Astrocyte (in vitro differentiated cells and primary cell): ENCODE measurements at regions not wholly inside any gene's neighbourhood (a gene's known extent, or its start where the extent isn't known, plus 50 kb on each side); places are given as distances from the start of the nearest gene placed in this dataset.
A peak's percentile ranks its signal among the peaks of the same experiment; 100 is the strongest.

Source experiments
- DNase-seq: peaks from one replicate; pipeline ENCODE4 v3.0.0-alpha.2; 2010; ENCODE audit warnings: low read depth
- FAIRE-seq: peaks from 2 replicates; lab custom pipeline; 2011; peaks lifted over from hg19 to GRCh38; lab: Jason Lieb, UNC
- H2AFZ ChIP-seq: 2 replicates; pipeline ENCODE4 v1.6.0; 2012; ENCODE audit warnings: low read depth, low read length, inconsistent platforms
- H3K27ac ChIP-seq: 2 replicates; pipeline ENCODE4 v1.5.1; 2011; ENCODE audit warnings: low read depth, low read length, inconsistent platforms
- H3K27me3 ChIP-seq: 2 replicates; pipeline ENCODE4 v1.6.0; 2011; ENCODE audit warnings: low read length, inconsistent platforms; ENCODE audit not compliant: insufficient read depth
- H3K36me3 ChIP-seq: 2 replicates; pipeline ENCODE4 v1.5.1; 2011; ENCODE audit warnings: low read length, inconsistent platforms; ENCODE audit not compliant: insufficient read depth
- H3K4me1 ChIP-seq: 2 replicates; pipeline ENCODE4 v1.5.1; 2011; ENCODE audit warnings: low read length, inconsistent platforms; ENCODE audit not compliant: insufficient read depth
- H3K4me2 ChIP-seq: 2 replicates; pipeline ENCODE4 v1.6.0; 2012; ENCODE audit warnings: low read length, inconsistent platforms
- H3K4me3 ChIP-seq: 2 replicates; pipeline ENCODE4 v1.5.1; 2011; ENCODE audit warnings: low read depth, mild to moderate bottlenecking, low read length, inconsistent platforms; ENCODE audit not compliant: insufficient read depth
- H3K79me2 ChIP-seq: 2 replicates; pipeline ENCODE4 v1.6.0; 2012; ENCODE audit warnings: mild to moderate bottlenecking, low read length, inconsistent platforms; ENCODE audit not compliant: insufficient read depth
- H3K9ac ChIP-seq: 2 replicates; pipeline ENCODE4 v1.6.0; 2012; ENCODE audit warnings: mild to moderate bottlenecking, low read length, inconsistent platforms
- H3K9me3 ChIP-seq: 2 replicates; pipeline ENCODE4 v1.5.1; 2012; ENCODE audit warnings: low read depth, mild to moderate bottlenecking, low read length, inconsistent platforms; ENCODE audit not compliant: insufficient read depth
- H4K20me1 ChIP-seq: 2 replicates; pipeline ENCODE4 v1.6.0; 2012; ENCODE audit warnings: low read length, inconsistent platforms; ENCODE audit not compliant: insufficient read depth
- H3K27ac Mint-ChIP-seq: one replicate; pipeline ENCODE4 v1.8.0; 2021; ENCODE audit warnings: mild to moderate bottlenecking, mixed read lengths; ENCODE audit not compliant: unreplicated experiment
- H3K27me3 Mint-ChIP-seq: one replicate; pipeline ENCODE4 v1.8.0; 2021; ENCODE audit warnings: low read depth, mixed read lengths; ENCODE audit not compliant: unreplicated experiment
- H3K36me3 Mint-ChIP-seq: one replicate; pipeline ENCODE4 v1.8.0; 2021; ENCODE audit warnings: low read depth, mixed read lengths; ENCODE audit not compliant: unreplicated experiment
- H3K4me1 Mint-ChIP-seq: one replicate; pipeline ENCODE4 v1.8.0; 2021; ENCODE audit warnings: low read depth, mixed read lengths; ENCODE audit not compliant: unreplicated experiment
- H3K4me3 Mint-ChIP-seq: one replicate; pipeline ENCODE4 v1.8.0; 2021; ENCODE audit warnings: mild to moderate bottlenecking, moderate library complexity, mixed read lengths; ENCODE audit not compliant: unreplicated experiment
- H3K9me3 Mint-ChIP-seq: one replicate; pipeline ENCODE4 v1.8.0; 2021; ENCODE audit warnings: mild to moderate bottlenecking, mixed read lengths; ENCODE audit not compliant: unreplicated experiment
- EZH2 ChIP-seq: IDR thresholded peaks from 2 replicates; pipeline ENCODE4 v1.6.1; 2012; ENCODE audit warnings: mild to moderate bottlenecking, low read length, inconsistent platforms; ENCODE audit not compliant: insufficient read depth
- TF ChIP-seq, protein P1 (sequence below): IDR thresholded peaks from 2 replicates; pipeline ENCODE4 v1.5.1; 2011; ENCODE audit warnings: low read depth, mild to moderate bottlenecking, inconsistent platforms, low read length, moderate library complexity; ENCODE audit not compliant: insufficient read depth

- H3K9me3 Mint-ChIP-seq: no peaks in the 10 kb centered on the region
- H3K36me3 Mint-ChIP-seq: no peaks in the 10 kb centered on the region
- peaks cover 2% of the 10 kb centered on the region for H3K27me3 Mint-ChIP-seq
- no peak overlapping the region for H3K27ac Mint-ChIP-seq
- H3K4me1 Mint-ChIP-seq: no peaks in the 10 kb centered on the region
- no peaks in the 10 kb centered on the region for H3K4me1 ChIP-seq
- no peak overlapping the region for H3K27ac ChIP-seq
- H2AFZ ChIP-seq: no peak overlapping the region
- H3K9ac ChIP-seq: no peak overlapping the region
- no peaks in the 10 kb centered on the region for H3K79me2 ChIP-seq
- no peaks in the 10 kb centered on the region for H3K27me3 ChIP-seq
- no peaks in the 10 kb centered on the region for H3K9me3 ChIP-seq
- no peak overlapping the region for H3K4me3 Mint-ChIP-seq
- no peaks in the 10 kb centered on the region for H3K36me3 ChIP-seq
- DNase-seq: no peak
- H3K4me2 ChIP-seq: no peak overlapping the region
- no peak for FAIRE-seq
- no peak overlapping the region for H3K4me3 ChIP-seq
- H4K20me1 ChIP-seq: no peaks in the 10 kb centered on the region
- TF ChIP-seq EZH2: no peak
- TF ChIP-seq, protein P1, sequence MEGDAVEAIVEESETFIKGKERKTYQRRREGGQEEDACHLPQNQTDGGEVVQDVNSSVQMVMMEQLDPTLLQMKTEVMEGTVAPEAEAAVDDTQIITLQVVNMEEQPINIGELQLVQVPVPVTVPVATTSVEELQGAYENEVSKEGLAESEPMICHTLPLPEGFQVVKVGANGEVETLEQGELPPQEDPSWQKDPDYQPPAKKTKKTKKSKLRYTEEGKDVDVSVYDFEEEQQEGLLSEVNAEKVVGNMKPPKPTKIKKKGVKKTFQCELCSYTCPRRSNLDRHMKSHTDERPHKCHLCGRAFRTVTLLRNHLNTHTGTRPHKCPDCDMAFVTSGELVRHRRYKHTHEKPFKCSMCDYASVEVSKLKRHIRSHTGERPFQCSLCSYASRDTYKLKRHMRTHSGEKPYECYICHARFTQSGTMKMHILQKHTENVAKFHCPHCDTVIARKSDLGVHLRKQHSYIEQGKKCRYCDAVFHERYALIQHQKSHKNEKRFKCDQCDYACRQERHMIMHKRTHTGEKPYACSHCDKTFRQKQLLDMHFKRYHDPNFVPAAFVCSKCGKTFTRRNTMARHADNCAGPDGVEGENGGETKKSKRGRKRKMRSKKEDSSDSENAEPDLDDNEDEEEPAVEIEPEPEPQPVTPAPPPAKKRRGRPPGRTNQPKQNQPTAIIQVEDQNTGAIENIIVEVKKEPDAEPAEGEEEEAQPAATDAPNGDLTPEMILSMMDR: no peak
Measured at GRCh38 chr13:31881495-31881882, 142.2 kb downstream of the RXFP2 start.

DNA sequence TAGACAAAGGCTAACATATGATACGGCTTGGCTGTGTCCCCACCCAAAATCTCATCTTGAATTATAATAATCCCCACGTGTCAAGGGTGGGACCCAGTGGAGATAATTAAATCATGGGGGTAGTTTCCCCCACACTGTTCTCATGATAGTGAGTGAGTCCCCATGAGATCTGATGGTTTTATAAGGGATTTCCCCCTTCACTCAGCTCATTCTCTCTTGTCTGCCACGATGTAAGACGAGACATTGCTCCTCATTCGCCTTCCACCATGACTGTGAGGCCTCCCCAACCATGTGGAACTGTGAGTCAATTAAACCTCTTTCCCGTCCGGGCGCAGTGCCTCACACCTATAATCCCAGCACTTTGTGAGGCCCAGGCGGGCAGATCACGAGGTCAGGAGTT is 143.5 kb downstream of the RXFP2 start:
- Histone ChIP-seq H3K9ac (no peak overlapping the region), H3K27ac (no peak overlapping the region), H4K20me1 (no peaks in the 10 kb centered on the region), H3K4me3 (no peak overlapping the region), H3K9me3 (no peaks in the 10 kb centered on the region), H3K4me2 (no peak overlapping the region), H3K79me2 (no peaks in the 10 kb centered on the region), H3K4me1 (no peaks in the 10 kb centered on the region), H2AFZ (no peak overlapping the region), H3K27me3 (no peaks in the 10 kb centered on the region), H3K36me3 (no peaks in the 10 kb centered on the region)
- TF ChIP-seq, protein P1: no peak
- no peak for TF ChIP-seq EZH2
- H3K4me3 Mint-ChIP-seq: no peak overlapping the region
- peaks cover 5% of the 10 kb centered on the region for H3K27me3 Mint-ChIP-seq
- no peaks in the 10 kb centered on the region for H3K4me1 Mint-ChIP-seq
- no peak overlapping the region for H3K27ac Mint-ChIP-seq
- H3K36me3 Mint-ChIP-seq: no peaks in the 10 kb centered on the region
- no peak for FAIRE-seq
- no peak for DNase-seq
- H3K9me3 Mint-ChIP-seq: no peaks in the 10 kb centered on the region

- no peak for FAIRE-seq
- Histone ChIP-seq H3K4me1 (no peaks in the 10 kb centered on the region), H3K27ac (no peak overlapping the region), H3K36me3 (no peaks in the 10 kb centered on the region), H4K20me1 (no peaks in the 10 kb centered on the region), H3K27me3 (no peaks in the 10 kb centered on the region), H3K9me3 (no peaks in the 10 kb centered on the region), H3K9ac (no peak overlapping the region), H3K79me2 (no peaks in the 10 kb centered on the region), H3K4me3 (no peak overlapping the region), H2AFZ (no peak overlapping the region), H3K4me2 (no peak overlapping the region)
- Mint-ChIP-seq H3K27me3 (peaks cover 9% of the 10 kb centered on the region), H3K36me3 (no peaks in the 10 kb centered on the region), H3K4me1 (no peaks in the 10 kb centered on the region), H3K9me3 (no peaks in the 10 kb centered on the region), H3K27ac (peak overlapping the region; percentile 20), H3K4me3 (no peak overlapping the region)
- TF ChIP-seq, protein P1: no peak
- TF ChIP-seq EZH2: no peak
- no peak for DNase-seq
Measured at GRCh38 chr13:31884556-31884955, 145.2 kb downstream of the RXFP2 start.
